GM12878 (cell line): ENCODE measurements at regions not wholly inside any gene's neighbourhood (a gene's known extent, or its start where the extent isn't known, plus 50 kb on each side); places are given as distances from the start of the nearest gene placed in this dataset.

Experiments used
- ATAC-seq: fragments of 200-7000 bp; cut with Tn5 transposase; 3 replicates; pipeline ENCODE4 v1.9.1; 2020; ENCODE audit warnings: mild to moderate bottlenecking, moderate library complexity
- BruUV-seq: library from RNA; stranded (reverse); fragments of 400-500 nt; replicated peaks from 2 replicates; lab custom pipeline; 2021; lab: Mats Ljungman, UMichigan
- CTCF ChIA-PET: fragments of 300-600 bp; sonication (Branson Sonifier 250); formaldehyde crosslinking; extraction: SDS; loops from one replicate; lab custom pipeline; 2021; ENCODE audit warnings: inconsistent platforms; lab: Yijun Ruan, JAX
- POLR2A ChIA-PET: fragments of 350-600 bp; formaldehyde crosslinking; extraction: SDS; loops from one replicate; lab custom pipeline; 2021; ENCODE audit warnings: inconsistent platforms; lab: Charles Lee
- RAD21 ChIA-PET: fragments of 300-600 bp; sonication (Branson Sonifier 250); formaldehyde crosslinking; loops from one replicate; lab custom pipeline; 2023; ENCODE audit warnings: antibody characterized with exemption; ENCODE audit not compliant: unreplicated experiment; lab: Charles Lee
- SMC1A ChIA-PET: fragments of 300-600 bp; sonication (Branson Sonifier 250); formaldehyde crosslinking; loops from one replicate; lab custom pipeline; 2023; ENCODE audit not compliant: unreplicated experiment, uncharacterized antibody; lab: Charles Lee
- DNase-seq: peaks from one replicate; pipeline ENCODE4 v3.0.0-alpha.2; 2011; ENCODE audit warnings: low read depth, low spot score
- FAIRE-seq: peaks from 3 replicates; lab custom pipeline; 2011; peaks lifted over from hg19 to GRCh38; lab: Jason Lieb, UNC
- H2AFZ ChIP-seq: 2 replicates; pipeline ENCODE4 v1.6.0; 2011; ENCODE audit warnings: low read depth, low read length, control low read depth; ENCODE audit not compliant: control insufficient read depth
- H3K27ac ChIP-seq: 2 replicates; pipeline ENCODE4 v1.5.1; 2011; ENCODE audit warnings: control low read depth; ENCODE audit not compliant: control insufficient read depth, insufficient read depth
- H3K27me3 ChIP-seq, 2 experiments: replicated peaks in 1 of 2; 2 replicates each; pipeline versions ENCODE4 v1.6.0 to v1.6.1; 2011; ENCODE audit warnings: low read length in 1 of 2; ENCODE audit not compliant: control insufficient read depth in 2 of 2, insufficient read depth in 2 of 2
- H3K36me3 ChIP-seq, 2 experiments: 2 replicates each; pipeline ENCODE4 v1.5.1; 2011; ENCODE audit warnings: low read length in 1 of 2; ENCODE audit not compliant: control insufficient read depth in 2 of 2, insufficient read depth in 2 of 2
- H3K4me1 ChIP-seq: 2 replicates; pipeline ENCODE4 v1.6.1; 2011; ENCODE audit warnings: mild to moderate bottlenecking, low read length, moderate library complexity, mixed read lengths; ENCODE audit not compliant: control insufficient read depth, insufficient read depth
- H3K4me2 ChIP-seq: 2 replicates; pipeline ENCODE4 v1.6.0; 2011; ENCODE audit warnings: control low read depth; ENCODE audit not compliant: control insufficient read depth, insufficient read depth
- H3K4me3 ChIP-seq: fragments of 200-600 bp; sonication (generic); 2 replicates; pipeline ENCODE4 v1.5.1; 2016
- H3K79me2 ChIP-seq: 2 replicates; pipeline ENCODE4 v1.6.0; 2011; ENCODE audit warnings: low read length; ENCODE audit not compliant: control insufficient read depth, insufficient read depth
- H3K9ac ChIP-seq: 2 replicates; pipeline ENCODE4 v1.8.0; 2011; ENCODE audit warnings: low read length, control low read depth, mixed read lengths; ENCODE audit not compliant: control insufficient read depth, insufficient read depth
- H3K9me3 ChIP-seq: replicated peaks from 3 replicates; pipeline ENCODE4 v1.5.1; 2011; ENCODE audit warnings: mild to moderate bottlenecking, low read length; ENCODE audit not compliant: control insufficient read depth, insufficient read depth
- H4K20me1 ChIP-seq: 2 replicates; pipeline ENCODE4 v1.6.0; 2011; ENCODE audit not compliant: control insufficient read depth, insufficient read depth
- CTCF ChIP-seq, 3 experiments: IDR thresholded peaks in 2 of 3; conservative IDR thresholded peaks in 1 of 3; 2 replicates each; pipeline ENCODE4 v1.5.1; 2011; ENCODE audit warnings: low read depth in 3 of 3, low read length in 3 of 3, mild to moderate bottlenecking in 3 of 3, control low read depth in 2 of 3, moderate library complexity in 2 of 3, inconsistent platforms in 1 of 3, mixed read lengths in 1 of 3; ENCODE audit not compliant: control insufficient read depth in 2 of 3, insufficient read depth in 1 of 3; ENCODE audit errors: extremely low read depth in 1 of 3
- DPF2 ChIP-seq: fragments of 450-650 bp; IDR thresholded peaks from 2 replicates; pipeline ENCODE4 v1.6.1; 2017; ENCODE audit warnings: mild to moderate bottlenecking
- E2F8 ChIP-seq: fragments of 450-650 bp; IDR thresholded peaks from 2 replicates; pipeline ENCODE4 v1.6.1; 2018; ENCODE audit warnings: mild to moderate bottlenecking, low read depth, moderate library complexity; ENCODE audit not compliant: partially characterized antibody
- ESRRA ChIP-seq: IDR thresholded peaks from 2 replicates; pipeline ENCODE4 v1.6.1; 2012; ENCODE audit warnings: mild to moderate bottlenecking, low read length, improper control_type of control experiment
- HDAC2 ChIP-seq: fragments of 200-600 bp; sonication (generic); IDR thresholded peaks from 2 replicates; pipeline ENCODE4 v1.6.1; 2017
- HDAC6 ChIP-seq: fragments of 200-600 bp; sonication (generic); IDR thresholded peaks from one replicate; pipeline ENCODE4 v1.8.0; 2017; ENCODE audit warnings: antibody characterized with exemption; ENCODE audit not compliant: unreplicated experiment
- MXI1 ChIP-seq: fragments of 150-350 bp; IDR thresholded peaks from 2 replicates; pipeline ENCODE4 v1.6.1; 2011; ENCODE audit warnings: low read depth, mild to moderate bottlenecking, inconsistent platforms, low read length, improper control_type of control experiment
- MYC ChIP-seq: IDR thresholded peaks from 2 replicates; pipeline ENCODE4 v1.6.1; 2011; ENCODE audit warnings: mild to moderate bottlenecking, low read length, moderate library complexity, inconsistent platforms; ENCODE audit not compliant: insufficient read depth, insufficient replicate concordance, insufficient read length, severe bottlenecking
- RAD21 ChIP-seq: IDR thresholded peaks from 2 replicates; pipeline ENCODE4 v1.6.1; 2011; ENCODE audit warnings: mild to moderate bottlenecking, low read depth, low read length, moderate library complexity; ENCODE audit not compliant: insufficient read depth
- RAD51 ChIP-seq: fragments of 450-650 bp; IDR thresholded peaks from 2 replicates; pipeline ENCODE4 v1.6.1; 2016; ENCODE audit warnings: moderate library complexity, mild to moderate bottlenecking, inconsistent platforms
- SUPT20H ChIP-seq: IDR thresholded peaks from 2 replicates; pipeline ENCODE4 v1.6.1; 2011; ENCODE audit warnings: low read depth, mild to moderate bottlenecking, low read length, moderate library complexity, borderline replicate concordance; ENCODE audit not compliant: control insufficient read depth
- TAF1 ChIP-seq: IDR thresholded peaks from 2 replicates; pipeline ENCODE4 v1.6.1; 2011; ENCODE audit warnings: mild to moderate bottlenecking, low read depth, low read length, borderline replicate concordance
- WRNIP1 ChIP-seq: IDR thresholded peaks from 2 replicates; pipeline ENCODE4 v1.6.1; 2011; ENCODE audit warnings: low read depth, low read length, improper control_type of control experiment, borderline replicate concordance
- ZNF622 ChIP-seq: fragments of 450-650 bp; IDR thresholded peaks from 2 replicates; pipeline ENCODE4 v1.6.1; 2017; ENCODE audit warnings: mild to moderate bottlenecking, inconsistent platforms
- ZSCAN29 ChIP-seq: fragments of 450-650 bp; IDR thresholded peaks from 2 replicates; pipeline ENCODE4 v1.6.1; 2017; ENCODE audit warnings: mild to moderate bottlenecking, moderate library complexity
- WGBS: methylation state at CpG from one replicate; pipeline ENCODE4 v1.1.6; 2016; ENCODE audit warnings: low lambda C conversion rate; ENCODE audit not compliant: insufficient replicate concordance, insufficient coverage; ENCODE audit errors: missing lambda C conversion rate; 5-methylcytosine and 5-hydroxymethylcytosine counted together
- in situ Hi-C: fragments of 300-500 bp; cut with MboI; formaldehyde crosslinking; loops from 9 replicates; pipeline ENCODE4 v1.14.3; 2018; ENCODE audit warnings: mixed read lengths
- intact Hi-C: fragments of 100-400 bp; cut with micrococcal nuclease; formaldehyde crosslinking; loops from one replicate; pipeline ENCODE4 v1.14.2; 2022; ENCODE audit not compliant: unreplicated experiment

GRCh38 chr2:23149777-23150176 lies 235.2 kb upstream of the KLHL29 start:
- BruUV-seq = no TSS peak
- Histone ChIP-seq H3K36me3 (no peaks in the 10 kb centered on the region), H4K20me1 (no peaks in the 10 kb centered on the region), H3K79me2 (no peaks in the 10 kb centered on the region), H2AFZ (no peak overlapping the region), H3K4me3 (no peak overlapping the region)
- no peak for FAIRE-seq
- SMC1A ChIA-PET = no interaction called here
- intact Hi-C loops = no loop called here
- ATAC-seq = no peak
- CTCF ChIA-PET = no interaction called here
- RAD21 ChIA-PET = no interaction called here
- TF ChIP-seq ESRRA (no peak), HDAC6 (no peak), RAD51 (no peak), ZNF622 (no peak), TAF1 (no peak), RAD21 (no peak), DPF2 (no peak), MXI1 (no peak), ZSCAN29 (no peak), MYC (no peak), WRNIP1 (no peak)
- TF ChIP-seq, all 136 proteins: peak for 0
- Histone ChIP-seq H3K9ac (no peak overlapping the region), H3K4me2 (no peak overlapping the region), H3K4me1 (no peaks in the 10 kb centered on the region), H3K9me3 (no peaks in the 10 kb centered on the region), H3K27me3 (no peaks in the 10 kb centered on the region; a peak in 2 of 4 replicates), H3K27ac (no peak overlapping the region)
- POLR2A ChIA-PET = no interaction called here
- 0% methylated on average over 2 of the region's 2 CpGs for WGBS
- no peak for DNase-seq
- in situ Hi-C loops = no loop called here

GRCh38 chr2:23153484-23153883 lies 231.5 kb upstream of the KLHL29 start:
- FAIRE-seq (no peak), DNase-seq (no peak), ATAC-seq (no peak)
- Histone ChIP-seq H3K79me2 (no peaks in the 10 kb centered on the region), H3K4me1 (no peaks in the 10 kb centered on the region), H4K20me1 (no peaks in the 10 kb centered on the region), H3K27me3 (no peaks in the 10 kb centered on the region; a peak in 2 of 4 replicates), H3K9ac (no peak overlapping the region), H3K9me3 (no peaks in the 10 kb centered on the region), H3K4me2 (no peak overlapping the region), H3K4me3 (no peak overlapping the region), H3K36me3 (no peaks in the 10 kb centered on the region), H2AFZ (no peak overlapping the region), H3K27ac (no peak overlapping the region)
- in situ Hi-C loops (no loop called here), intact Hi-C loops (no loop called here)
- 25% methylated on average over 3 of the region's 3 CpGs for WGBS
- no TSS peak for BruUV-seq
- ChIA-PET CTCF (no interaction called here), POLR2A (no interaction called here), RAD21 (no interaction called here), SMC1A (no interaction called here)
- TF ChIP-seq SUPT20H (no peak), ZNF622 (no peak), E2F8 (no peak), ESRRA (no peak), CTCF (IDR thresholded peaks at IDR 0.05 in 2 of 3, conservative IDR thresholded peaks at IDR 0.05 in 1 of 3; ENCODE audit: control insufficient read depth in 2 of 3, extremely low read depth in 1 of 3, insufficient read depth in 1 of 3, low read depth in 3 of 3, low read length in 3 of 3) (no peak), MYC (no peak), HDAC2 (no peak)
